ENCODE measurements at regions not wholly inside any gene's neighbourhood (a gene's known extent, or its start where the extent isn't known, plus 50 kb on each side); places are given as distances from the start of the nearest gene placed in this dataset.

DNA sequence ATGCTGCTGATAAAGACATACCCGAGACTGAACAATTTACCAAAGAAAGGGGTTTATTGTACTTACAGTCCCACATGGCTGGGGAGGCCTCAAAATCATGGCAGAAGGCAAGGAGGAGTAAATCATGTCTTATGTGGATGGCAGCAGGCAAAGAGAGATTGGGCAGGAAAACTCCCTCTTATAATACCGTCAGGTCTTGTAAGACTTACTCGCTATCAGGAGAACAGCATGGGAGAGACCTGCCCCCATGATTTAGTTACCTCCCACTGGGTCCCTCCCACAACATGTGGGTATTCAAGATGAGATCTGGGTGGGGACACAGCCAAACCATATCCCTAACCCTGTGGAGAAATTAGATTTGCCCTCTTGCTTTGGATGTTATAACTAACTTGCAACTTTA is 1068.0 kb upstream of the ZEB2 start:
- no peaks in the 10 kb centered on the region for H3K27me3 ChIP-seq (ENCODE audit: control insufficient read depth, insufficient read depth, low read length)
- no peak for FAIRE-seq
- no peak overlapping the region for H3K4me3 ChIP-seq (ENCODE audit: low read depth, low read length)
- H3K36me3 ChIP-seq (ENCODE audit: control insufficient read depth, insufficient read depth, low read length) = no peaks in the 10 kb centered on the region
- TF ChIP-seq CTCF (IDR thresholded peaks at IDR 0.05; ENCODE audit: insufficient read depth, low read length, severe bottlenecking) = no peak
- no peak for DNase-seq (ENCODE audit: low read depth)

DNA sequence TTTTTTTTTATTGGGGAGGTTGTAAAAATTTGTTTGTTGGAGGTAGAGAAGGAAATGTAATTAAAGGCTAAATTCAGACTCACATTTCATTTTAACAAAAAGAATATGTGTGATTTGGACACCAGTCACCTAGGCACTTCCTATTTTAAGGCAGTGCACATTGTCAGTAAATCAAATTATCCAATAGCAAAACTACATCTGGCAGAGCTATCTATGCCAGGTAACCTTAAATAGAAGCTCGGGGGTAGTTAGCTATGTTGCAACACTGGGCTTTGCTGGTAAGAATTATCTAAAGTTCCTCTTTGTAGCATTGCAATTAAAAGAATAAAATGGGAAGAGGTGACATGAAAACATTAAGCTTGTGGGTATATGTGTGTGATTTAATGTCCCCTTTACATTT is 1064.4 kb upstream of the ZEB2 start:
- DNase-seq (ENCODE audit: low read depth) = no peak
- no peak overlapping the region for H3K4me3 ChIP-seq (ENCODE audit: low read depth, low read length)
- no peak for FAIRE-seq
- TF ChIP-seq CTCF (IDR thresholded peaks at IDR 0.05; ENCODE audit: insufficient read depth, low read length, severe bottlenecking) = no peak
- H3K36me3 ChIP-seq (ENCODE audit: control insufficient read depth, insufficient read depth, low read length) = no peaks in the 10 kb centered on the region
- no peaks in the 10 kb centered on the region for H3K27me3 ChIP-seq (ENCODE audit: control insufficient read depth, insufficient read depth, low read length)

GRCh38 chr2:145573608-145574007 is 1053.7 kb upstream of the ZEB2 start:
- DNase-seq (ENCODE audit: low read depth) (no peak), FAIRE-seq (no peak)
- no peak for TF ChIP-seq CTCF (IDR thresholded peaks at IDR 0.05; ENCODE audit: insufficient read depth, low read length, severe bottlenecking)
- Histone ChIP-seq H3K36me3 (ENCODE audit: control insufficient read depth, insufficient read depth, low read length) (no peaks in the 10 kb centered on the region), H3K27me3 (ENCODE audit: control insufficient read depth, insufficient read depth, low read length) (no peaks in the 10 kb centered on the region), H3K4me3 (ENCODE audit: low read depth, low read length) (no peak overlapping the region)

DNA sequence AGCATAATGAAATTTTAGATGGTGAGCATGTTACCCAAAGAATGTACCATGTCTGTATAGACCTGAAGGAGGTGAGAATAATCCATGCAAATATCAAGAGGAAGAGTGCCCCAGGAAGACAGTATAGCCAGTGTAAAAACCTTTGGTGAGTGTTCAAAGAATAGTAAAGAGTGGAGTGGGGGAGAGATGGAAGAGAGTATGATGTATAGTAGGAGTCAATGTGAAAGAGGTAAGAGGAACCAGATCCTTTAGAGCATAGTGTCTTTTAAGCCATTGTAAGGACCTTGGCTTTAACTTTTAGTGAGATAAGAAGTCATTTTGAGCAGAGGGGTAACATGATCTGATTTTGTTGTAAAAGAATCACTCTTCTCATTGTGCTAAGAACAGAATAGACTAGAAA is 1052.3 kb upstream of the ZEB2 start:
- no peaks in the 10 kb centered on the region for H3K27me3 ChIP-seq (ENCODE audit: control insufficient read depth, insufficient read depth, low read length)
- FAIRE-seq = no peak
- TF ChIP-seq CTCF (IDR thresholded peaks at IDR 0.05; ENCODE audit: insufficient read depth, low read length, severe bottlenecking) = no peak

DNA sequence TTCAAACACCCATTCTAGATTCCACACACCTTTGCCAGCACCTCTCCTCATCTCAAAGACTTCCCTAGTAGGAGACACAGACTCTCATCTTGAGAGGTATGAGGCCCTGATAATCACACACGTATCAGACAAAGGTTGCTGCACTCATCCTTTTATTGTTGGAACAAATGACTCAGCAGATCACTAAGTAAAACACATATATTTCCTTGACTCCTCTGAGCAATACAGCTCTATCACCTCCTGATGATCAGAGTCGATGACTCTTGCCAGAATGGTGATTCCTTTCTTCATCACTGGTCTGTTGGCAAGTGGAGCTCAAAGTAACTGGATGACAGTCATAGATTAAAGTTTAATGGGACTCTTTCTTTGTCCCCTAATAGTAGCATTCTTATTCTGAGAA is 1049.2 kb upstream of the ZEB2 start:
- H3K27me3 ChIP-seq (ENCODE audit: control insufficient read depth, insufficient read depth, low read length) = no peaks in the 10 kb centered on the region
- no peaks in the 10 kb centered on the region for H3K36me3 ChIP-seq (ENCODE audit: control insufficient read depth, insufficient read depth, low read length)
- DNase-seq (ENCODE audit: low read depth) = peak; percentile 76
- H3K4me3 ChIP-seq (ENCODE audit: low read depth, low read length) = no peak overlapping the region
- peak; percentile 52 for FAIRE-seq
- TF ChIP-seq CTCF (IDR thresholded peaks at IDR 0.05; ENCODE audit: insufficient read depth, low read length, severe bottlenecking) = no peak

More for the DNA sequence above, 1052.3 kb upstream of the ZEB2 start:
- Histone ChIP-seq H3K4me3 (ENCODE audit: low read depth, low read length) (no peak overlapping the region), H3K36me3 (ENCODE audit: control insufficient read depth, insufficient read depth, low read length) (no peaks in the 10 kb centered on the region)
- no peak for DNase-seq (ENCODE audit: low read depth)

All from bronchial epithelial cell (primary cell).